GM19023 (cell line): ENCODE measurements at regions not wholly inside any gene's neighbourhood (a gene's known extent, or its start where the extent isn't known, plus 50 kb on each side); places are given as distances from the start of the nearest gene placed in this dataset.
"Not testable (repeated sequence)": the region's sequence is repeated elsewhere in the genome, so short reads cannot be mapped to it uniquely, and the experiment has no call there.

Experiments
- ATAC-seq: cut with Tn5 transposase; IDR thresholded peaks from one replicate; pipeline ENCODE4 v1.9.1; 2021; ENCODE audit warnings: mild to moderate bottlenecking, moderate library complexity; ENCODE audit not compliant: unreplicated experiment

DNA sequence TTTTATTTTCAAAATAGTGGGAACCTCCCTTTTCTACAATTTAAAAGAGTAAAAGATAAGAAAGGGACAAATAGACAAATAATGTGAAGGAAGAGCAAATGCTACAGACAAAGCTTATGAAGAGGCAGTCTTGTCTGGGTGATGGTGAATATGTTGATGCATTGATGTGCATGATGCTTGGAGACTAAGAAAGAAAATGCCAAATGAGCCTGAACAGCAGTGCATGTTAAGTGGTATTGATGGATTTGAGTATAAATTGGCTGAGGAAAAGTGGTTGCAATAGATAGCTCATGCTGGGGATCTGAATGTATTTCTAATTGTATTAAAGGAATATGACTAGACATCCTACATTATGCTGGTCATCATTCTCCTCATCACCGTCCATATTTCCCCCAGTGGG is 268.6 kb upstream of the ANO5 start:
- no peak for ATAC-seq

DNA sequence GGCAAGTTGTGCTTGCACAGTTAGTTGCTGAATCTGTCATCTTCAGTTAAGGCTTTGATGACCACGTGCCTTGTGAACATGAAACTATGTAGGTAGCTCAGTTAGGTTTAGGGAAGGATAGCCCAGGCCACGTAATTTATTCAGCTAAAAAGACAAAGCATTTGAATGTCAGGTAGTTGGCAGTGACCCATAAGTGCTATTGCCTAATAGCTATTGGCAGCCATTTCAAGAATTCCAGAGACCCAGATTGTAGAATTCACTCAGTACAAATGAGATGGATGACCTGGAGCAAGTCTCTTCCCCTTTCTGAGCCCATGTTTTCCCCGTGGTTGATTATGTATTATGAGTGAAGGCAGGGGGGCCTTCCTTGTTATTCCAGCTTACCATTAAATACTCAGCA is 265.3 kb upstream of the ANO5 start:
- ATAC-seq = no peak

DNA sequence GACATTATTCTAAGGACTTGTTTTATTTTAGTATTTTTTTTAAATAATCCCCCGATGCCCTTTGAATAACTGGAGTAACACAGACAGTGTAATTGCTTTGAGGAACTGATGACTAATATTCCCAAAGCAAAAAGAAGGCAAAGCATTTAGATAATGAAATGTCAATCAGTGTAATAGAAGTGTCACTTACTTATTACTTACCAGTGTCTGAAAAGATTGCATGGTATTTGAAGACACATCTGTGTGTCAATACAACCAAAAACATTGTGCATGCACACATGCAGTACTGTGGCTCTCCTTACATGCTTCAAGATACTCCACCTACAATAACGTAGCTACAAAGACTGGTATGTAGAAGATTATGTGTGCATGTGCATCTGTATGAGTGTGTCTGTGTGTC is 264.0 kb upstream of the ANO5 start:
- no peak for ATAC-seq

DNA sequence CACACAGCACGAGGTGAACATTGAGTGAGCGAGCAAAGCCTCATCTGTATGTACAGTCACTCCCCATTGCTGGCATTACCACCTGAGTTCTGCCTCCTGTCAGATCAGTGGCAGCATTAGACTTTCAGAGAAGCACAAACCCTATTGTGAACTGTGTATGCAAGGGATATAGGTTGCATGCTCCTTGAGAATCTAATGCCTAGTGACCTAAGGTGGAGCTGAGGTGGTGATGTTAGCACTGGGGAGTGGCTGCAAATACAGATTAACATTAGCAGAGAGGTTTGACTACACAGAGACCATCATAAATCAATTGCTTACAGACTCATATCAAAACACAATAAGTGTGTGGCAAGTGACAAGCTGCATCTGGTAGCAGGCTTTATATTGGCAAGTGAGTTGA is 262.5 kb upstream of the ANO5 start:
- ATAC-seq = no peak

DNA sequence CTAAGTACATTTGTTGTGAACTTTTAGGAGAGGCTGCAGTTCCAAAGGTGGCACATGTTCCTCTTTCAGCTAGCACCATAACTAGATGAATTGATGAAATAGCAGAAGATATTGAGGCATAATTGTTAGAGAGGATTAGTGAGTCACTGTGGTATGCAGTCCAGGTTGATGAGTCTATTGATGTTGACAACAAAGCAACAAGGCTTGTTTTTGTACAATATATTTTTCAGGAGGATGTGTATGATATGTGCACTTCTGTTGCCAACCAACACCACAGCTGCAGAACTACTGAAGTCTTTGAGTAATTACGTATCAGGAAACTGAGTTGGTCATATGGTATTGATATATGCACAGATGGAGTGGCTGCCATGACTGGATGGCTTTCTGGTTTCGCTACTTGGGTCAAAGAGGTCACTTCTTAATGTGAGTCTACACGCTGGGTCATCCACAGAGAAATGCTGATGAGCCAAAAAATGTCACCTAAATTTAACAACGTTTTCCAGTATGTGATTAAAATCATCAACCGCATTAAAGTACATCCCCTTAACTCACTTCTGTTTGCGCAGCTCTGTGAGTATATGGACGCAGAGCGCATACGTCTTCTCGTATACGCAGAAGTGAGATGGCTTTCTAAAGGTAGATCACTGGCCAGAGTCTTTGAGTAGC is 261.3 kb upstream of the ANO5 start:
- ATAC-seq = no peak

DNA sequence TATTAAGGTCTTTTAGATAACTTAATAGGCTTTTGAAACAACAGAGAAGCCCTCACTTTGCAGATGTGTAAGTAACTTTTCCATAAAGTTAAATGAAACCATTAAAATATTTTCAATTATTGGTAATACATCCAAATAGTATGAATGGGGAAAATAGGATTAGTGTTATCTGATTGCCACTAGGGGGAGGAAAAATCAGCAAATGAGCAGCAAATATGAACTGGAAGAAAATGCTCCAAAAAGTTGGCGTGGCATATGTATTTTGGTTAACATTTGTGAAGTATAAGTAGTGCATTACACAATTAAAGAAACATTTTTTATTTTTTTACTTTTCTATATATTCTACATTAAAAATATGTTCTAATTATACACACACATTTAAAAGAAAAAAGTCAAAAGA is 259.8 kb upstream of the ANO5 start:
- no peak for ATAC-seq

DNA sequence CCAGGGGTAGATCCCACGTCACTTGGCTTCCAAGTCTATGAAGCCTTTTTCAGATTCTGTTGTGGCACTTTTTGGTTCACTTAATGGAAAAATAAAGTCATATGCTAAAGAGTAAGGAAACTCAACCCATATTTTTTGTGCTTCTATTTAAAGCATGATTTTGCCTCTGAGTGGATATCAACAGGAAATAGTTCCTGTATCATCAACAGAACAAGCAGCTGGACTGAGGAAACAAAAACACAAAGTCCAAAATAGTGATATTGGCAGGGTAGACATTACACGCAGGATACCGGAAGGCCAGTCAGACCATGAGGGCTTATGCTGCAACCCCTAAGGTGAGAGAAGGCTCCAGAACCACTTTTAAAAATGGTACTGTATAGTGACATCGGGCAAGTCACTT is 248.3 kb upstream of the ANO5 start:
- no peak for ATAC-seq

DNA sequence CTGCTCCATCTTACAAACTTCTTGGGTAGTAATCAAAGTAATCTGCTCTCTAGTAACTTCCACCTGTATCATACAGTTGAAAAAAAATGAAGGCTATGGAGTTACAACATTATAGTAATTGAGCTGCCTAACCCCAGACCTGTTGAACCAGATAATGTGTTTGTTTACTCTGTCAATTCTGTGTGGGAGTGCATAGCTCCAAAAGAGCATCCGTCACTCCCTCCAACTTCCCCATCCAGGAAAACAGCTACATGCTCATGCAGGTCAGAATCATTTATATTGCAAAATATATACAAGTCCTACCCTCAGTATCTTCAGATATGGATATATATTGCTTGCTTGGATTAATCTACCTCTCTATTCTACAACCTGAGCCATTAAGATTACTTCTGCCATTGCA is 244.0 kb upstream of the ANO5 start:
- ATAC-seq = no peak

DNA sequence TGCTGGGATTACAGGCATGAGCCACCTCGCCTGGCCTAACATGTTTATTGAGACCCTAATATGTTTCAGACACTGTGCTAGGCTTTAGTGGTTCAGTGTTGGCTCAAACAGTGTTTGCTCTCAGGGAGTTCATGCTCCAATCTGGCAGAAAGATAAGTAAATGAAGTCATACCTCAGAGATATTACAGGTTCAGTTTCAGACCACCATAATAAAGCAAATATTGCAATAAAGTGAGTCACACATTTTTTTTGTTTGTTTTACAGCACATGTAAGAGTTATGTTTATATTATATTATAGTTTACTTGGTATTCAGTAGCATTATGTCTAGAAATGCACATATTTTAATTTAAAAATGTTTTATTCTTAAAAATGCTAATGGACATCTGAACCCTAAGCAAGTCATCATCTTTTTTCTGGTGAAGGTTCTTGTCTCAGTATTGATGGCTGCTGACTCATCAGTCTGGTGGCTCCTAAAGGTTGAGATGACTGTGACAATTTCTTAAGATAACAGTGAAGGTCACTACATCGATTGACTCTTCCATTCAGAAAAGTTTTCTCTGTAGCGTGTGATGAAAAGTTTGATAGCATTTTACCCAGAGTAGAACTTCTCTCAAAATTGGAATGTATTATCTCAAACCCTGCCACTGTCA is 243.0 kb upstream of the ANO5 start:
- ATAC-seq = no peak

DNA sequence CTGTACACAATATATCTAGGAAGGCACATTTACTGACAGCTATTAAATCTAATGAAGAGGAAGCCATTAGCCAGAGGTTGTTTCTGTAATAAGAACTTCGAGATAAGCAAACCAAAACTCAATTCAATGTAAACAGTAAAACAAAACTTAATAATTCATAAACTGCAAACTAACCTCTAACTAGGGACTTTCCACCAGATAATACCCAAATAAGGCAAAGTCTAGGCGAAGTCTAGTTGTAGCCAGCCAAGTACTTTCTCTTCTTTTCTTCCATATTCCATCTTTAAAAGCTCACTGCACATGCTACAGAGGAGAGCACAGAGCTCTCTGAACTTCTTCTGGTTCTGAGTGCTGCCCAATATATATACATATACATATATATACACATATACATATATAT is 229.9 kb upstream of the ANO5 start:
- no peak for ATAC-seq

DNA sequence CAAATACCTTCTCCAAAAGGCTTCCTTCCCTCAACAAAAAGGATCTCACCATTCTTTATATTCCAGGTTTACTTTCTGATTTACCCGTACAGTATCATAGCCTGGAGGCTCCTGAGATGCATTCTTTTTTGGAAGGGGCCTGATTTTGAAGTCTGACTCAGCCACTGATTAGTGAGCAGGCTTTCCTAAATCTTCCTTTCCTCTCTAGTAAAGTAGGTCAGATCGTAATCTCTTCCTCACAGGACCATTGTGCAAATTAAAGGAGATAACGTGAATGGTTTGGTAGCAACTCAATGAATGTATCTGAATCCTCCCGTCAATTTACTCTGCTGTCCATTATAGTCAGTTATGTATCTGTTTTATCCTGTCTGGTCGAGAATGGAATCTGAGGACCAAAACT is 227.7 kb upstream of the ANO5 start:
- no peak for ATAC-seq

DNA sequence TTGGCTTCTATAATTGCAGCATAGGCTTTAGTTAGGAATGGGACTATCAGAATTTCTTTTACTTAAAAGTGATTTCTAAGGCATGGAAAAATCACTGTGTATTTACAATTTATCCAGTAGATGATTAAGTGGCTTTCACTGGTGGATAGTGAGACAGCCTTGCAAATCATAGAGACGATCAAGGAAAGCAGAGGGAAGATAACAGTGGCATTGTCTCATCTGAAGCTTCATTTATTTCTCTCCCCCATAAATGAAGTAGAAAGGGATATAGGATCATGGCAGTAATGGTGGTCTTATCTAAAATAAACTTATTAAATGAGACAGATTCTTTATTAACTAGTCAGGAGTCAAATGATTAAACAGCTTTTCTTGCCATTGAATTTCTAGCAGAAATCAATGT is 224.2 kb upstream of the ANO5 start:
- ATAC-seq = no peak

DNA sequence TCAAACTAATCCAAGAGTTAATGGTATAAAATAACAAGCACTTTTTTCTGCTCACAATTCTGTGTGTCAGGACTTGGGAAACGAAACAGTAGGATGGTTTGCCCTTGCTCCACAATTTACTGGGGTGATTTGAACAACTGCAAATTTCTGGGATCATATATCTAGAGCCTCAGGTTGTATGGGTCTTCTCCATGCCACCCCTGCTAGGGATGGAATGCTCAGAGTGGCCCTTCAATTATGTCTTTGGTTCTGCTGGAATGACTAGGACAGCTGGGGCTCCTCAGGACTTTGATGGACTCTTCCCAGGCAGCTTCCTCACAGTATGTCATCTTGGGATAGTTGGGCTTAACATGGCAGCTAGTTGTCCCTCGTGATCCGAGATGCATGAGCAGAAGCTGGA is 223.0 kb upstream of the ANO5 start:
- ATAC-seq = no peak

DNA sequence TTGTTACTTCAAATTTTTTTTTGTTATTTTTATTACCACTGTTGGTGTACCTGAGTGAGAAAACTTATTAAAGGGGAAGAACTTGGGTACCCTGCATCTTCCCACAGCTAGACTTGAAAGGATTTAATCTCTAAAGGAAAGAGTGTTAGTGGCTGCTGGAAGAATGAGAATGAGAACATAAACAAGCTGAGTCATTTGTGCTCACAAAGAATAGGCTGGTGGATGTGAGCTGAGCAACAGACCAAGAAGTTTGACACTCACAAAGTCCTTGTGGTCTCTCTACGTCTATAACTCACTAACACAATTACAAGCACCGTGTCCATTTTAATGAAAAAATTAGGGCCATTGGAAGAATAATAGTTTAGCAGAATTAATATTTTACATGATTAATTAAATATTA is 217.6 kb upstream of the ANO5 start:
- no peak for ATAC-seq

DNA sequence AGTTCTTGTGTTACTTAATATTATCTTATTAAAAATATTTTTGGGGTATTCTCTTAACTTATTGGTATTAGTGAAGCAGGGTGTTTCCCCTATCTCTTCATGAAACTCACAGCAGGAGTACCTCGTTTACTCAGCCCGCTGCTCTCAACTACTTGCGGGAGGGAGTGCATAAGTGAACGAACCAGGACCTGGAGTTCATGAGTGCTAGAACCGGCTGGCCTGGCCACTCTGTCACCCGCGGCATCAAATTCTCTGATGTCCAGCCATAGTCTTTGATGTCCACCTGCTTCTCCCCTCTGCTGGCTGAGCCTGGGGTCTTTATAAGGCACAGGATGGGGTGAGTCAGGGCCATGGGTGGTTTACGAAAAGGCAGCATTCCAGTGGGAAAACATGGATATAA is 216.7 kb upstream of the ANO5 start:
- no peak for ATAC-seq

DNA sequence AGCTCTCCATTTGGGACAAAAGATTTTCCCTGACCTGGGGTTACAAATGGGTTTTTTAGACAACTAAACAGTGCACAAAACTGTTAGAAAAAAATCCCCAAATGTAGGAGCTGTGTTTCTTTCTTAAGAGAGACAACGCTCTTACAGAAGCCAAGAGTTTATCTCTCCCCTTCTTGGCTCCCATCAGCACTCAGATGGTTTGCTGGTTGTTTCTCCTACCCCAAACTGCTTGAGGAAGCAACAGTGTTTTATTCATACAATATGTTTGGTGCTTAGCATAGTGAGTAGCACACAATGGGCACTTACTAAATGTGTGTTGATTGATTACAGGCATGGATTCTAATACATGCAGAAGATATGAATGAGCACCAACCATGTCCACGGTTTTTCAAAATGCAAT is 209.5 kb upstream of the ANO5 start:
- ATAC-seq = no peak

DNA sequence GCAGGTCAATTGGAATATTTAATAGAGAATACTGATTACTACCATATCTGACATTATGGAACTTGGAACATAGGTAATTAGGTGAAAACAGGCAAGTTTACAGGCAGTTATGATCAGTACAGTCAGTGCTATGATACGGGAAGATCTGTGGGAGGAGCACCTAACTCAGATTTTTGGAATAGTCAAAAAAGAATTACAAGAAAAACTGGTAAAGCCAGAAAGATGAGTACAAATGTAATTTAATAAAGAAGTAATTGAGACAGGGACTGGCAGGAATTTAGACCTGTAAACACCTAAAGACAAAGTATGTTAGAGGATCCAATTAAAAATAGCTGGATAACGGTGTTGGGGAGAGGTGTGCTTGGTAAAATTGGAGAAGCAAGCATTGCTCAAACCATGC is 206.5 kb upstream of the ANO5 start:
- ATAC-seq = no peak

DNA sequence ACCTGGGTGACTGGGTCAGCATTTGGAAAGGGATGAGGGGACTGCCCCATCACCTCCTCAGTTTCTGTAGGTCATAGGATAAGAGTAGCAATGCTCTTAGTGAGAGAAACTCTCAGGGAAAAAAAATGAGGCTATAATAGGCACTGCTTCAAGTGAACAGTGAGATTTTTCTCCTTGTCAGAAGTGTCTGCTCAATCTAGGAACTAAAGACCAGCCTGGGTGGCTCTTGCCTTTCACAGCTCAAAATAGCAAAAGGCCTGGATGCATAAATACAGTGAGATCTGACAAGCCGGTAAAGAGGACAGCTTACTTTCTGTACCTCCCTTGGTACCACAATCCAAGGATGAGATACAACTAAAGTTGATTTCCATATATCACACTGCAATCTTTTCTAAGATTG is 205.6 kb upstream of the ANO5 start:
- no peak for ATAC-seq

DNA sequence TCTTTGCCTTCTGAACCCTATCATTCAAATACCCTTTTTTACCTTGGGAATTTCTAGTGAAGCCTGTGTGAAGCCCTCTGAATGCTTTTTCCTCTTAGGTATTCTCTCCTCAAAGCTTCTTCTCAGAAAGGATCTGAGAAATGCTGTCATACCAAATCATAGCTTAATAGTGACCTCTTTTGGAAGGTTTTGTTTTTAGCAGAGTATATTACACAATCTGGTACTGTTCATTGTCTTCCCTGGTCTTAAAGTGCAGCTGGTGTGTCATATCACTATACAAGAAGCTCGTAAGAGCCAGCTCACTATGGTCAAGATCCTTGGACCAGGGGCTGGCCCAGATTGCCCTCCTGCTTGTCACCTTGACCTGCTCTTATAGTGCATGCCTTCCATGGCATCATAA is 204.4 kb upstream of the ANO5 start:
- no peak for ATAC-seq

DNA sequence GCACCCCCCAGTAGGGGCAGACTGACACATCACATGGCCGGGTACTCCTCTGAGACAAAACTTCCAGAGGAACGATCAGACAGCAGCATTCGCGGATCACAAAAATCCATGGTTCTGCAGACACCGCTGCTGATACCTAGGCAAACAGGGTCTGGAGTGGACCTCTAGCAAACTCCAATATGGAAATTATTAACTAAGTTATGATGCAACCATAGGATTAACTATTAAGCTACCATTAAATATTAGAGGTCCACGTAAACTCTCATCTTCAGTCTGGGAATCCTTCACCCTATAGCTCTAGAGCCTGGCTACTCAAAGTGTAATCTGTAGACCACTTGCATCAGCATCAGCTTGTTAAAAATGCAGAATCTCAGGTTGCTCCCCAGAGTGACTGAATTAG is 191.1 kb upstream of the ANO5 start:
- not testable (repeated sequence) for ATAC-seq

DNA sequence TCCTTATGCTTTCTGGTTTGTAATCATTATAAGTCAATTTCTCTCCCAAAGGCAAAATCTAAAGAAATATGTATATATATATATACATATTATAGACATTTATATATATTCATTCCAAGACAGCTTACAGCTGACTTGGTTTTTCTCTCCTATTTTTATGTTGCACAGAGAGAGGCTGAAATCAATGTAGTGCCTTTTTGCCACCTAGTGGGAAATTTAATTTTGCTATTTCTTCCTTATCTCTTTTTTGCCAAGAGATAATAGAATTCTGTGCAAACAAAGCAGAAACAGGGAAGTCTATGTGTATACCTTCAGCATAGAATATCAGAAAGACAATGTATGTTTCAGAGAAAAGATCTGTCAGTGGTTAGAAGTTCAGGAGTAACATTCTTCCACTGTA is 186.0 kb upstream of the ANO5 start:
- no peak for ATAC-seq

DNA sequence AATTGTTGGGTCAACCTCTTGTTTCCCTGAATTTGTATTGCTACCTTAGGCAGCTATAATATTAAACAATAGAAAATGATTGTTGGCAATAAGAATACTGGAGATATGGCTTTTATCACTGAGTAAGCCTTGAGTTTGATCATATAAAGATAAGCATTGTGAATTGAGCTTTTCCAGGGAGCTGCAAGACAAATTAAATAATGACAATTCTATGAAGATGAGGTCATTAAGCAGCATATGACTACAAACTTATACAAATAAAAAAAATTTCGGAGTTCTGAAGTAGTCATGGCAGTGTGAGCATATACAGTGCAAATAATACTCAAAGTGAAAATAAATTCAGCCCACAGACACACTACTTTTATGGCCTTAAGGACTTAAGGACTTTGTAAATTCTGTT is 161.1 kb upstream of the ANO5 start:
- no peak for ATAC-seq

DNA sequence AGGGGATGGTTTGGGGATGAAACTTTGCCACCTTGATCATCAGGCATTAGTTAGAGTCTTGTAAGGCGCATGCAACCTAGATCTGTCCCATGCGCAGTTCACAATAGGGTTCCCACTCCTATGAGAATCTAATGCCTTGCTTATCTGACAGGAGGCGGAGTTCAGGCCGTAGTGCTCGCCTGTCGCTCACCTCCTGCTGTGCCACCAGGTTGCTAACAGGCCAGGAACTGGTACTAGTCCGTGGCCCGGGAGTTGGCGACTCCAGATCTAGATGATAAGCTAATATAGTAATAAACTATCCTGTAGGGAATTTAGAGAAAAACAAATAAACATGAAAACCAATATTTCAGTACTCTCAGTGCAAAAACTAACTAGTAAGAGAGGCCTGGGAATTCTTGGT is 155.4 kb upstream of the ANO5 start:
- ATAC-seq = no peak
